Adrenal gland (tissue), 5 donors: ENCODE measurements at regions not wholly inside any gene's neighbourhood (a gene's known extent, or its start where the extent isn't known, plus 50 kb on each side); places are given as distances from the start of the nearest gene placed in this dataset.

Source experiments
- CTCF ChIP-seq, 6 experiments: fragments of 450-650 bp in 4 of 6; fragments of 200-600 bp in 2 of 6; sonication (generic) in 1 of 6; IDR thresholded peaks; 1 replicate in 5 of 6; 2 replicates in 1 of 6; pipeline versions ENCODE4 v1.5.1 to v1.8.0; 2016 to 2021; ENCODE audit warnings: antibody characterized with exemption in 6 of 6, mild to moderate bottlenecking in 2 of 6, moderate library complexity in 1 of 6
- POLR2A ChIP-seq, 2 donors: fragments of 450-650 bp; IDR thresholded peaks; one replicate each; pipeline ENCODE4 v1.6.1; 2017; ENCODE audit warnings: antibody characterized with exemption in 2 of 2, mild to moderate bottlenecking in 2 of 2, moderate library complexity in 1 of 2
- donor health status: DM: no; HTN: no; CAD: no.

GRCh38 chr16:66164581-66165247 is 201.8 kb upstream of the CDH5 start:
- no peak for TF ChIP-seq CTCF (IDR thresholded peaks at IDR 0.05)
- no peak for TF ChIP-seq POLR2A (IDR thresholded peaks at IDR 0.05)
